ENCODE measurements at regions not wholly inside any gene's neighbourhood (a gene's known extent, or its start where the extent isn't known, plus 50 kb on each side); places are given as distances from the start of the nearest gene placed in this dataset.

DNA sequence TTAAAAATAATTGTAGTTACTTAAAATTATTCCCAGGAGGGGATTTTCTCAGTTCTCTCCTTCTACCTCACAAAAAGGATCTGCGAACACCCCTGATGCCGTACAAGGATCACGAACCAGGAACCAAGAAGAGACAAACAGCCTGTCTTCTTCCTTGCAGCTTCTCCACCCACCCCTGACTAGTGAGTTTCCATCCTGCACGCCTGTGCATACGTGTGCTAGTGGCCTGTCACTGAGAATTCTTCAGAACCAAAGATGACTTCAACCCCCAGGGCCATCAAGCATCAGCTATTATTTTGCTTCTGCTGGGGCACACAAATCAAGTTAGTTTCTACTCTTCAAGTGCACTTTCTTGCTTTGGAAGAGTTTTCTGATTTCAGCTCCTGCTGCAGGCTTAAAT, 175.5 kb upstream of the KLF6 start:
- no peak for TF ChIP-seq POLR2A (IDR thresholded peaks at IDR 0.05)
- TF ChIP-seq, protein P1, sequence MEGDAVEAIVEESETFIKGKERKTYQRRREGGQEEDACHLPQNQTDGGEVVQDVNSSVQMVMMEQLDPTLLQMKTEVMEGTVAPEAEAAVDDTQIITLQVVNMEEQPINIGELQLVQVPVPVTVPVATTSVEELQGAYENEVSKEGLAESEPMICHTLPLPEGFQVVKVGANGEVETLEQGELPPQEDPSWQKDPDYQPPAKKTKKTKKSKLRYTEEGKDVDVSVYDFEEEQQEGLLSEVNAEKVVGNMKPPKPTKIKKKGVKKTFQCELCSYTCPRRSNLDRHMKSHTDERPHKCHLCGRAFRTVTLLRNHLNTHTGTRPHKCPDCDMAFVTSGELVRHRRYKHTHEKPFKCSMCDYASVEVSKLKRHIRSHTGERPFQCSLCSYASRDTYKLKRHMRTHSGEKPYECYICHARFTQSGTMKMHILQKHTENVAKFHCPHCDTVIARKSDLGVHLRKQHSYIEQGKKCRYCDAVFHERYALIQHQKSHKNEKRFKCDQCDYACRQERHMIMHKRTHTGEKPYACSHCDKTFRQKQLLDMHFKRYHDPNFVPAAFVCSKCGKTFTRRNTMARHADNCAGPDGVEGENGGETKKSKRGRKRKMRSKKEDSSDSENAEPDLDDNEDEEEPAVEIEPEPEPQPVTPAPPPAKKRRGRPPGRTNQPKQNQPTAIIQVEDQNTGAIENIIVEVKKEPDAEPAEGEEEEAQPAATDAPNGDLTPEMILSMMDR (IDR thresholded peaks at IDR 0.05 in 4 of 5, conservative IDR thresholded peaks at IDR 0.05 in 1 of 5) = no peak
